Gastroesophageal sphincter (tissue), 3 donors: ENCODE measurements at regions not wholly inside any gene's neighbourhood (a gene's known extent, or its start where the extent isn't known, plus 50 kb on each side); places are given as distances from the start of the nearest gene placed in this dataset.

Experiments used
- CTCF ChIP-seq, 4 experiments: fragments of 200-600 bp in 2 of 4; fragments of 450-650 bp in 2 of 4; sonication (generic) in 1 of 4; IDR thresholded peaks; one replicate each; pipeline ENCODE4 v1.5.1; 2017 to 2019; ENCODE audit warnings: antibody characterized with exemption in 4 of 4, mild to moderate bottlenecking in 2 of 4, moderate library complexity in 2 of 4
- POLR2A ChIP-seq, 2 donors: fragments of 450-650 bp; IDR thresholded peaks; one replicate each; pipeline ENCODE4 v1.6.1; 2017; ENCODE audit warnings: antibody characterized with exemption in 2 of 2, mild to moderate bottlenecking in 2 of 2, moderate library complexity in 1 of 2

DNA sequence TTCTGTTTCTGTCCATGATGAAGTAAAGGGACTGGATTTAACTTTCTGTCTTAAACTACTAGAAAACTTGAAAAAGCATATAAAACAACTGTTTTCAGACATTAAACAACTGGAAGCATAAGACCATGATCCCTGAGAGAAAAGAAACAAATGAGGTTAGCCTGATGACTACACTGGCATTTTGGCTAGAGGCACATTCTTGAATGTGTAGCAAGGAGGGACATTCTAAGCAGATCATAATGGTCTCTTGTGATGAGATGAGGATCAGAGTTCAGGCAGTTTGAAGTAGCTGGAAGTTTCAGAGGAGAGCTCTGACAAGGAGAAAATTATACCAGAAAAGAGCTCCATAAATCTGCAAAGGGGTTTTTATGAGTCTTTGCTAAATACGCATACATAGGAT, 75.4 kb downstream of the AASDHPPT start:
- TF ChIP-seq CTCF (IDR thresholded peaks at IDR 0.05) (no peak), POLR2A (IDR thresholded peaks at IDR 0.05) (no peak)
